ENCODE measurements at regions not wholly inside any gene's neighbourhood (a gene's known extent, or its start where the extent isn't known, plus 50 kb on each side); places are given as distances from the start of the nearest gene placed in this dataset.

DNA sequence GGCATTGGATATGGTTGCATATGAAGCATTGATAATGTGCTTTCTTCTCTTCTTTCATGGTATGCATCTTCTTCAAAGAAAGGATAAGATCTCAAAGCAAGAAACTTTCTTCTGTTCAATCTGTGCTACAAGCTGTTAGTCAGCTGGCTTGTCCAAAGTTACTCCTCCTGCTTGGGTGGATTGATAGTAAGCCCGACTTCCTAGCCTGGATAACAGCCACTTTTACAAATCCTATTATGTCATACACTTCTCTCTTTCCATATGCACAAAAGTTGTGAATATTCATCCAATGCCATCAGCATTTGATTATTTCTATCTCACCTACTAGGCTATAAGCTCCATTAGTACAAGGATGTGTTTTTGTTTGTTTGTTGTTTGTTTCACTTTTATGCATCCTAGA, 891.0 kb upstream of the SORCS1 start:
- no peak for DNase-seq (ENCODE audit: low spot score)
- TF ChIP-seq, protein P1, sequence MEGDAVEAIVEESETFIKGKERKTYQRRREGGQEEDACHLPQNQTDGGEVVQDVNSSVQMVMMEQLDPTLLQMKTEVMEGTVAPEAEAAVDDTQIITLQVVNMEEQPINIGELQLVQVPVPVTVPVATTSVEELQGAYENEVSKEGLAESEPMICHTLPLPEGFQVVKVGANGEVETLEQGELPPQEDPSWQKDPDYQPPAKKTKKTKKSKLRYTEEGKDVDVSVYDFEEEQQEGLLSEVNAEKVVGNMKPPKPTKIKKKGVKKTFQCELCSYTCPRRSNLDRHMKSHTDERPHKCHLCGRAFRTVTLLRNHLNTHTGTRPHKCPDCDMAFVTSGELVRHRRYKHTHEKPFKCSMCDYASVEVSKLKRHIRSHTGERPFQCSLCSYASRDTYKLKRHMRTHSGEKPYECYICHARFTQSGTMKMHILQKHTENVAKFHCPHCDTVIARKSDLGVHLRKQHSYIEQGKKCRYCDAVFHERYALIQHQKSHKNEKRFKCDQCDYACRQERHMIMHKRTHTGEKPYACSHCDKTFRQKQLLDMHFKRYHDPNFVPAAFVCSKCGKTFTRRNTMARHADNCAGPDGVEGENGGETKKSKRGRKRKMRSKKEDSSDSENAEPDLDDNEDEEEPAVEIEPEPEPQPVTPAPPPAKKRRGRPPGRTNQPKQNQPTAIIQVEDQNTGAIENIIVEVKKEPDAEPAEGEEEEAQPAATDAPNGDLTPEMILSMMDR (IDR thresholded peaks at IDR 0.05; ENCODE audit: extremely low read depth, missing control alignments), result no peak

DNA sequence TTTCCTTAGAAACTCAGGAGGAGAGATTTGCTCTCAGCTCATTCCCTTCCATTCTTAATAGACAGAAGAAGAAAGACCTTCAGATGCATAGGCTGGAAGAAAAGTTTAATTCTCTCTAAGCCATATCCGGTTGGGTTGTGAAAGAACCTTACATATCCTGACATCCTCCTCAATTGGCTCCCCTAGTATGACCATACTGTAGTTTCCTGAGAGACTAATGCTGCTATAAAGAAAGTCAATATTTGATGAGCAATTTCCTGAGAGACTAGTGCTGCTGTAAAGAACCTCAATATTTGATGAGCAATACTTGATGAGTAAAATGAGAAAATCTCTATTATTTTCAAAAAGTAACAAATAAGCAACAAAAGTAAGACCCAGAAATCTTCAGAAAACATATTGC, 888.5 kb upstream of the SORCS1 start:
- DNase-seq (ENCODE audit: low spot score), result no peak
- TF ChIP-seq, protein P1 (IDR thresholded peaks at IDR 0.05; ENCODE audit: extremely low read depth, missing control alignments), result no peak

DNA sequence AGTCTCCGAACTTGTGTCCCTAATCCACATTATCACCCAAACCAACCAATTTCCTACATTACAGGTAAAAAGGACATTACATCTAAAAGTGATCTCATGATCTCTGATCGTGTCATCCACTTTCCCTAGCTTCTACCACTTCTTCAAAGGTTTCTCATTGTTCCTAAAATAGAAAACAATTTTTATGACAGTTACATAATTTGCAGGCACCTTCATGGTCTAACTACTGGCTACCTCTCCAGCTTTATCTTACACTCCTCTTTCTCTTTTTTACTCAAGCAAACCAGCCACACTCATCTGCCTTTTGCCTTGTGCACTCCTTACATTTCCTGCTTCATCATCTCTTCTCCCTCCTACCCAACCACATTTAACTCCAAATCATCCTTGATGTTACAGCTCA, 886.7 kb upstream of the SORCS1 start:
- TF ChIP-seq, protein P1 (IDR thresholded peaks at IDR 0.05; ENCODE audit: extremely low read depth, missing control alignments), result no peak

DNA sequence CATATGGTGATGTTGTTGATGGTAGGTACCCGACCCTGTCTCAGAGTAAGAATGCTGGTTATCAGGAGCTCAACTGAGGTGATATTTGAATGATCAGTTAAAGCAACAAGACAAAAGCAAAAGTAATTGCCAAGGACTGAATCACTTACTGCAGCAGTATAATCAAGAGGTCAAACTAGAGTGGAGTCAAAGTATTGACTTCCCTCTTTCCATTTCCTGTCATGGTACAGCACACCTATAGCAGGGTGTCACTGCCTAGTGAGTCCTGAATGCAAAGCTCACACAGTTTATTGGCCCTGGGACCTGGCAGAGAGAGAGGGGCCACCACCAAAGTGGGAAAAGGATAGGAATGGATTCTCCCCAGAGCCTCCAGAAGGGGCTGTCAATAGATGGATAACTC, 886.1 kb upstream of the SORCS1 start:
- TF ChIP-seq, protein P1 (IDR thresholded peaks at IDR 0.05; ENCODE audit: extremely low read depth, missing control alignments), result no peak
- no peak for DNase-seq (ENCODE audit: low spot score)

More for the DNA sequence above, 886.7 kb upstream of the SORCS1 start:
- DNase-seq (ENCODE audit: low spot score), result no peak

DNA sequence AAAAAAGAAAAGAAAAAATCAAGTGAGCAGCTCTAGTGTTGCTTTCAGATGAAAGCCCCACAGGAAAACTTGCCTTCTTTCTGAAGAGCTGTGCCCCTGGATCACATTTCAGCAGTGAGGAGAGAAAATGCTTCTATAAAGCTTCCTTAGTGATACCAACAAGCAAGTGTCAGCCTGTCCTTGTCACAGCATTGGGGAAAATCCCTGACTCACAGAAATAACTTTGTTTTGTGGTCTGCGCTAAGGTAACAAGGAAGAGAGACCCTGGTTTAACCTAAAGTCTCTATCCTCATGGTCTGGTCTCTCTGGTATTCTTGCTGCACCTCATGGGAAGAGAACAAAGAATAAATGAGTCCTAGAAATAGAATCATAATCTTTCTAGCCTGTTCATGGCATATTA, 885.2 kb upstream of the SORCS1 start:
- DNase-seq (ENCODE audit: low spot score), result peak; percentile 15
- TF ChIP-seq, protein P1 (IDR thresholded peaks at IDR 0.05; ENCODE audit: extremely low read depth, missing control alignments), result no peak

DNA sequence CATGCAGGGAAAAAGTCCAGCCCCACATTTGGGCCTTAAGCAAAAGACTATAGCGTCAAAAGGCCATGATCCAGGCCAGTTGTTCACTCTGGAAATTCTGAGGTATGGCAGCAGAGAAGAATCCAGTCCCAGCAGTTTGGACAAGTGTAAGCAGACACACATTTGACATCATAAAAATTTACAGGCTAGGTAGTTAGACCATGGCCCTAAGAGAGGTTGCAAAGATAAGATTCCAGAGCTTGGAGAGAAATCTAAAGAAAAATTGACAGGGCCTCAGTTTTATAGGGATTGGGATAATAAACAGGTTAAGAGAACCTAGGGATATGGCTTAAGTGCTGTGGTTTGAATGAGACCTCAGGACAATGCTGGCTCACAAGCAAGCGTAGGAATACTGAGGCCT, 884.4 kb upstream of the SORCS1 start:
- TF ChIP-seq, protein P1 (IDR thresholded peaks at IDR 0.05; ENCODE audit: extremely low read depth, missing control alignments), result no peak
- DNase-seq (ENCODE audit: low spot score), result no peak

DNA sequence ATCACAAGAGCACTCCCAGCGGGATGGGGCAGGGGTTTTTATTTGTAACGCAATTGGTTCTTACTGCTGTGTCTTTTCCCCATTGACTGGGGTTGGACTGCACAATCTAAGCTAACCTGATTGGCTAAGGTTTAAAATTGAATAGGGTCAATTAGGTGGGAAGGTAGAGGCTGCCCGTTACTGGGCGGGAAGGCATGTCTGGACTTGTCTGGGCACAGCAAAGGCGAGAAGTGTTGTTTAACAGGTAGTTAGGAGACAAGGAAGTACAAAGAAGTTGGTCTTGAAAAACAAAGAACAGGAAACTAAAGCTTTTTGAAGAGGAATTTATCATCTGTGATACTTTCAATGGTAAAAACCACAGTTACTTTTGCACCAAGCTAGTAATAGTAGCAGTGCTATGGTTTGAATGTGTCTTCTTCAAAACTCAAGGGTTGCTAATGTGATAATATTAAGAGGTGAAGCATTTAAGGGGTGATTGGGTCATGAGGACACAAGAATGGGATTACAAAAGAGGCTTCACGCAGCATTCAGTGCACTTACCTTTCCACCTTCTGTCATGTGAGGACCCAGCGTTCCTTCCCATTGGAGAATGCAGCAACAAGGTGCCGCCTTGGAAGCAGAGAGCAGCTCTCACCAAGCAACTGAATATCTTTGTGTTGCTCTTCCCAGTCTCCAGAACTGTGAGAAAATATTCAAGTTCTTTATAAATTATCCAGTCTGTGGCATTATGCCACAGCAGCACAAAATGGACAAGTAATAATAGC, 875.5 kb upstream of the SORCS1 start:
- TF ChIP-seq, protein P1 (IDR thresholded peaks at IDR 0.05; ENCODE audit: extremely low read depth, missing control alignments), result no peak
- no peak for DNase-seq (ENCODE audit: low spot score)

Data from GM20000 (cell line).